ENCODE measurements at regions not wholly inside any gene's neighbourhood (a gene's known extent, or its start where the extent isn't known, plus 50 kb on each side); places are given as distances from the start of the nearest gene placed in this dataset.

DNA sequence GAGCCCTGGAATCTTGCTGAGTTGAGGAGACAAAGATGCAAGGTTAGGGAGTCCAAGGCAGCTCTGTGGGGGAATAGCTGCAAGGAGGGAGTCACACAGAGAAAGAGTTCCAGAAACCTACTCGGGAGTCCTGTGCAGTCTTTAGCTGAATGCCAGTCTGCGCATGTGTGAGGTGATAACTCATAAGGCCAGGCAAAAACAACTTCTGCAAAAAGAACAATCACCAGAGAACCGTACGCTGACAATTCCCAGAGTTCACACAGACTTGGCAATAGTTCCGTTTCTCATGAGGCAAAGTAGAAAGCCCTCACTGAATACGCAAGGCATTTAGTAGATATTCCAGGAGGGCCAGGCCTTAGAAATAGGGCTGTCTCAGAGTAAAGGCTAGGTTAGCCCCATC lies 135.2 kb upstream of the TAB2 start:
- DNase-seq (ENCODE audit: low spot score), result no peak

DNA sequence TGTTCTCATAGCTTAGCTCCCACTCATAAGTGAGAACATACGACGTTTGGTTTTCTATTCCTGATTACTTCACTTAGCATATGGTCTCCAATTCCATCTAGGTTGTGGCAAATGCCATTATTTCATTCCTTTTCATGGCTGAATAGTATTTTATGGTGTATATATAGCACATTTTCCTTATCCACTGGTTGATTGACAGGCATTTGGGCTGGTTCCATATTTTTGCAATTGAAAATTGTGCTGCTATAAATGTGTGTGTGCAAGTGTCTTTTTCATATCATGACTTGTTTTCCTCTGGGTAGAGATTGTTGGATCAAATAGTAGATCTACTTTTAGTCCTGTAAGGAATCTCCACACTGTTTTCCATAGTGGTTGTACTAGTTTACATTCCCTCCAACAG lies 133.0 kb upstream of the TAB2 start:
- DNase-seq (ENCODE audit: low spot score), result no peak

DNA sequence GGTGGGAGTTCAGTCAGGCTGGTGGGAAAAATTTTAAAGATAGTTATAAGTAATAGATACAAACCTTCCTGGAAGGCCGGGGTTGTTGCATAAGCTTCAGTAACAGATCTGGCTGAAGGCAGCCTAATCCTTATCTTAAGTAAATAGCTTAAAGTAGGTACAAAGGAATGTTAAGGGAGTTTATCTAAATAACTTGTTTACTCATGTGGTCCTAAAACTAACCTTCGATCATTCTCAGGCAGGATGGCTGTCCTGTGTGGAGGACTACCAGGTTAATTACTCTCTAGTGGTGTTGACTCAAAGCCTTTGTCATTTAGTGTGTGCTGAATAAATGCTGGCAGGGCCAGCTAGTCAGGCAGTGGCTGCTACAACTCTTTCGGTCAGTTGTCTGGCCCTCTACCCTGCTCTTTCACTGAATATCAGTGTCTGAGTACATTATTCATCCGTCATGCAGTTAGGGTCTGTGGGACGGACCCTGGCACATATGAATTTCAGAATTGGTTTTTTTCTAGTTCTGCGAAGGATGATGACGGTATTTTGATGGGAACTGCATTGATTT lies 131.6 kb upstream of the TAB2 start:
- DNase-seq (ENCODE audit: low spot score), result no peak

DNA sequence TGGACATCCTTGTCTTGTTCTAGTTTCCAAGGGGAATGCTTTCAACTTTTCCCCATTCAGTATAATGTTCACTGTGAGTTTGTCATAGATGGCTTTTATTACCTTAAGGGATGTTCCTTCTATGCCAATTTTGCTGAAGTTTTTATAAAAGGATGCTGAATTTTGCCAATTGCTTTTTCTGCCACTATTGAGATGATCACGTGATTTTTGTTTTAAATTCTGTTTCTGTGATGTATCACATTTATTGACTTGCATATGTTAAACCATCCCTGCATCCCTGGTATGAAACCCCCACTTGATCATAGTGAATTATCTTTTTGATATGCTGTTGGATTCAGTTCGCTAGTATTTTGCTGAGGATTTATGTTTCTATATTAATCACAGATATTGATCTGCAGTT lies 130.6 kb upstream of the TAB2 start:
- DNase-seq (ENCODE audit: low spot score), result no peak

GRCh38 chr6:149190224-149190831 lies 127.2 kb upstream of the TAB2 start:
- no peak for DNase-seq (ENCODE audit: low spot score)

GRCh38 chr6:149194820-149195558 lies 122.5 kb upstream of the TAB2 start:
- DNase-seq (ENCODE audit: low spot score), result no peak

GRCh38 chr6:149196091-149196490 lies 121.4 kb upstream of the TAB2 start:
- DNase-seq (ENCODE audit: low spot score), result no peak

DNA sequence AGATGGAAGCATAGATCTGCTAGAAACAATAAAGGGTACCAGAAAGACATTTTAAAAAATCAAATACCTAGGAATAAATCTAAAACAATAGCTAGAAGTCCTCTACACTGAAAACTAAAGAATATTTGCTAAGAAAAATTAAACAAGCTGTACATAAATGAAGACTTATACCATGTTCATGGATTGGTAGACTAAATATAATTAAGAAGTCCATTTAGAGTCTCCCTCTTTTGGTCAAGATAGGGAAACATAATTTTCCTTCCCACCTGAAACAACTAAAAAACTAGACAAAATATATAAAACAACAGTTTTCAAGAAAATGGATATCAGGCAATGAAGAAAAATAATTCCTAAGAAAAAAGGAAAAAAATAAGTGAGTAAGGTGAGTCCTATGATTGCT lies 120.0 kb upstream of the TAB2 start:
- no peak for DNase-seq (ENCODE audit: low spot score)

- DNase-seq (ENCODE audit: low spot score), result no peak
These were observed 119.2 kb upstream of the TAB2 start for GRCh38 chr6:149198265-149198664.

- no peak for DNase-seq (ENCODE audit: low spot score)
These were observed 117.1 kb upstream of the TAB2 start for GRCh38 chr6:149200282-149200945.

- no peak for DNase-seq (ENCODE audit: low spot score)
These were observed 116.3 kb upstream of the TAB2 start for GRCh38 chr6:149201068-149201655.

- DNase-seq (ENCODE audit: low spot score), result no peak
These were observed 115.4 kb upstream of the TAB2 start for GRCh38 chr6:149202100-149202499.

DNA sequence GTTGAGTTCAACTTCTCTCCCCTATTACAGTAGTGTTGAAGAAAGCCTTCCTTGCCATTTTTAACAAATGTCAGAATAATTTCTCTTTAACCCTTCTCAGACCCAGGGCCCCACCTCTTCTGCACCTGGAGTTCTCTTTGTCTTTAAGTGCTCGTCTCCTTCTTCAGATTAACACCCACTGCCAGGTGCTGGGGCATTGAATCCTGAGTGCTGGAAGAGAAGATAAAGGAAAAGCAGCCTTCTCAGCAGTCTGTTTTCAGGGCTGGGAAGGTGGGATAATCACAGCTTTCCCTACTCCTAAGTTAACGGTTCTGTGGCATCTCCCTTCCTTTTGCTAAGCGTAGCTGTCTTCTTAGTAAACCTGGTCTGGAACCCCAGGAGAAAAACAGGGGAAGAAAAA lies 114.6 kb upstream of the TAB2 start:
- DNase-seq (ENCODE audit: low spot score), result no peak

GRCh38 chr6:149203509-149203908 lies 114.0 kb upstream of the TAB2 start:
- DNase-seq (ENCODE audit: low spot score), result no peak

DNA sequence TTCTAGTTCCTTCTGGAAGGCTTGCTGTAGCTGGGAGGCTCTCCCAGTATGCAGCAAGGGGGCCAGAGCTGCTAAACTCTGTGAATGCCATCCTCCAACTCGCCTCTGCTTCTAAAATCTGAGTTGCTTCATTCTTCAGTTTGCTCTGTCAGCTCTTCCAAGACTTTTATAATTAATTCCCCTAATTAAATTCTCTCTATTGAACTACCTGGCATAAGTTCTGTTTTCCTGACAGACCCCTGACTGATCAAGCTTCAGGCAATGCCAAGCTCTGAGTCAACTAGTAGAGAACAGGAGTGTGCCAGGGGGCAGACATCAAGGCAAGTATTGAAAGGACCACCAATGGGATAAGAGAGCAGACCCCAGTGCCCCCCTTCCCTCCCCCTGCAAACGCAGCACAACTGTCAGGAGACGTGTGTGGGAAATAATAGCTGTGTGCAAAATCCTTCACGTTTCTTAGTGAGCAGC lies 109.3 kb upstream of the TAB2 start:
- DNase-seq (ENCODE audit: low spot score), result no peak

DNA sequence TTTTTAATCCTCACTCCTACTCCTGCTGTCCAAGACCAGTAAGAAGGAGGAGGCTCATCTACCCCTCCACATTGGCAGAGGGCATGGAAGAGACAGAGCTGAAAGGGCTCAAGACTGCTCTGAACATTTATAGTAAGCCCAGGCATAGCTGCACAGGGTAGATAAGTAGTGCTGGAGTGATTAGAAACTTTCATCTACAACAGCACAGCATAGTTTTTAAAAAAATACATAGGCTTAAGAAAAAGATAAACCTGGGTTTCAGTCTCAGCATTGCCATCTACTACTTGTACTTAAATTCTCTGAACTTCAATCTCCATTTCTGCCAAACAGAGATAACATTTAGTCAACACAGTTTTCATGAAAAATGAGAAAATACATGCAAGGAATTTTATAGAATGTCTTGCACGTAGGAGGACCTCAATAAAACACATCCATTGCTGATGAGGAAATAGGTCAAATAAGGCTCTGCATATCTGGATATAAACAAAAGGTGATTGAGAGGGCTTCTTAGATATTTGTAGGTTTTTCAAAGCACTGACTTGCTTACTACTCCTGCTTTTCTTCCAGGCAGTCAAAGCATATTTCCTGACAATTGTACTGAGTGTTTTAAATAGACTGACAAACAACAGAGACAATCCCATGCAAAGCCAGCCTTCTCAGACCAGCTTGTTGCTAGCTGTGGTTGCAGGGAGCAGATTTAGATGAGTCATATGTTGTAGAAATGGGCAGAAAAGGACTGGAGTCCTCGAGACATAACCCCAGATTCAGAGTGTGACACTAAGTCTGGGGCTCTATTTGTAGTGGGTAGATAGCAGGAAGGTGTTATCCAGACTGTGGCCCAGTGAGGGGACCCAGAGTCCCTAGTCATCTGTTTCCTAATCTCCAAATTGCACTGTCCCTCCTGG lies 107.4 kb upstream of the TAB2 start:
- DNase-seq (ENCODE audit: low spot score), result no peak

- peak; percentile 70 for DNase-seq (ENCODE audit: low spot score)
These were observed 106.4 kb upstream of the TAB2 start for GRCh38 chr6:149211046-149211571.

DNA sequence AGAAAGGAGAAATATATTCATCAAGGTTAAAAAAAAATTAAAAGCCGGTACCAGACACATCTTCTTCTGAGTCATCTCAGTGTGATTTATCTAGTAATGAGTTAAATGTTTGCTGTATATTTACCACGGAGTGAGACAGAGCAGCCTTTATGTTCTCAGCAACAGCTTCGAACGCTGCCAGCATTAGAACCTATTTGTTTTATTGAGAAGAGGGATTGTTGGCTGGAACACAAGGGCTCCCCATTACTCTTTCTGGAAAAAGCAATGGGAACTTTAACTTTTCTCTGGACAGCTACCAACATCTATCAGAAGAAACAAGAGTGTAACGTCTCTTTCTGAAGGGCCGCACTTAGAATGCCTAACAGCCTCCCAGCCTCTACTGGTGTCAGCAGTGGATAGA lies 105.3 kb upstream of the TAB2 start:
- peak; percentile 89 for DNase-seq (ENCODE audit: low spot score)

GRCh38 chr6:149212892-149213801 lies 104.4 kb upstream of the TAB2 start:
- DNase-seq (ENCODE audit: low spot score), result no peak

GRCh38 chr6:149213829-149214228 lies 103.7 kb upstream of the TAB2 start:
- DNase-seq (ENCODE audit: low spot score), result no peak

Measured in COLO829 (cell line).